ENCODE measurements at regions not wholly inside any gene's neighbourhood (a gene's known extent, or its start where the extent isn't known, plus 50 kb on each side); places are given as distances from the start of the nearest gene placed in this dataset.

DNA sequence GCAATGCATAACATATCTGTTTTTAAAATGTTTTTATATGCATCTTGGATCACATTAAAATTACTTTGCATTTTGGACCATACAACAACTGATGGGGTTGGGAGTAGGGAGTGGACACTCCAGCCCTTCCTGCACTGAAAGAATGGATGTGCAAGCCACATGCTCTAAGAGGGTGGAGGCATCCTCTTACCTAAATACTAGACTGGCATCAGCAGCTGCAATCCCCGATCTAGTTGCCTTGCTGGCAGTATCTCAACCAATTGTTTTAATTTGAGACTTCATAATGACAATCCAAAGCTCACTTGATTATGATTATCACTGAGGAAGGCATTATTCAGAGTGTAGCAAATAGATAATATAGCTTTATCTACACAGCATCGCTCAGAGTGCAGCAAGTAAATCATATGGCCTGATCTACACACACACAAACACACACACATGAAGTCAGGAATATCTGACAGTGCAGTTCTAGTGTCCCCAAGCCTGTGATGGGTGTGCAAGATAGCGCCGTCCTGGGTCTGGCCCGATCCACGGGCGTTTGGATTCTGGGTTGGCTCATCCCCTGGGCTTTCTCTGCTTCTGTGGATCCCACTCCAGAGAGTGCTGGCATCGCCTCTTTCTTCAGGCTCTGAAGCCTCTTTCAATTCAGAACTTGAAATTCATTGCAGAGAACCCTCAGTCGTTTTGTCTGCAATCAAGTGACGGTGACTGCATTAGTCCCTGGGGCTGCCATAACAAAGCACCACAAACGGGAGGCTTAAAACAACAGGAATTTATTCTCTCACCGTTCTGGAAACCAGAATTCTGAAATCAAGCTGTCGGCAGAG lies 181.3 kb downstream of the ETS2 start:
- H3F3A ChIP-seq (ENCODE audit: insufficient read depth): peaks cover 22% of the 10 kb centered on the region
- no peaks in the 10 kb centered on the region for H3K79me2 ChIP-seq (ENCODE audit: insufficient read depth)
- peaks cover 23% of the 10 kb centered on the region for H3K4me1 ChIP-seq (ENCODE audit: insufficient read depth)
- in situ Hi-C loops (cut with MboI): no loop called here
- no peak overlapping the region for H3K4me2 ChIP-seq (ENCODE audit: unreplicated experiment)
- H3K9ac ChIP-seq: no peak overlapping the region
- no peaks in the 10 kb centered on the region for H3K36me3 ChIP-seq (ENCODE audit: low read depth)
- DNase-seq: no peak
- no peaks in the 10 kb centered on the region for H3K27me3 ChIP-seq (replicated peaks; ENCODE audit: insufficient read depth)
- H3K9me2 ChIP-seq (ENCODE audit: insufficient read depth): no peaks in the 10 kb centered on the region
- H4K20me1 ChIP-seq (ENCODE audit: insufficient read depth): no peaks in the 10 kb centered on the region
- TF ChIP-seq EZH2phosphoT487 (IDR thresholded peaks at IDR 0.05; ENCODE audit: insufficient read depth, low read depth): no peak
- TF ChIP-seq EZH2 (IDR thresholded peaks at IDR 0.05; ENCODE audit: insufficient read depth, poor library complexity, severe bottlenecking): no peak
- 69 to 70% methylated on average over 13 of the region's 13 CpGs for WGBS, 2 experiments (ENCODE audit: low coverage in 1 of 2, low lambda C conversion rate in 2 of 2, missing lambda C conversion rate in 2 of 2)
- no peaks in the 10 kb centered on the region for H3K9me3 ChIP-seq (ENCODE audit: low read depth)
- no peak overlapping the region for H2AFZ ChIP-seq
- H3K4me3 ChIP-seq: no peak overlapping the region
- H3K27ac ChIP-seq: no peak overlapping the region

DNA sequence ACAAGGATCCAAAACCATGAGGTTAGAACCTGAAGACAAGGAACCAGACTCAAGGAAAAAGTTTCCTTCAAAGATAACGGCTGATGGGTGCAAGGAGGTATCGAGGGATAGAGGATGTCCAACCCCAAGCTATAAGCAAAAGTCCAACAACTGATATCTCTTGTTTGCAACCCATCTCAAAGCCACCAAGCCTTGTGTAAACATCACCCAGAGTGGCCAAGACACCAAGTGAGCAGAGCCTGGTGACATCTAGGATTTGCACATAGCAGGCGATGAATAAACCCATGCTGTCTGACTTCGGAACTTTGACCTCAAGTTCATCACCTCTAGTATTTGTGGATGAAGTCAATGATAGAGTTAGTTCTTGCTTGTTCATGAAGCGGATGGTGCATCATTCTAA lies 180.7 kb downstream of the ETS2 start:
- in situ Hi-C loops (cut with MboI): no loop called here

DNA sequence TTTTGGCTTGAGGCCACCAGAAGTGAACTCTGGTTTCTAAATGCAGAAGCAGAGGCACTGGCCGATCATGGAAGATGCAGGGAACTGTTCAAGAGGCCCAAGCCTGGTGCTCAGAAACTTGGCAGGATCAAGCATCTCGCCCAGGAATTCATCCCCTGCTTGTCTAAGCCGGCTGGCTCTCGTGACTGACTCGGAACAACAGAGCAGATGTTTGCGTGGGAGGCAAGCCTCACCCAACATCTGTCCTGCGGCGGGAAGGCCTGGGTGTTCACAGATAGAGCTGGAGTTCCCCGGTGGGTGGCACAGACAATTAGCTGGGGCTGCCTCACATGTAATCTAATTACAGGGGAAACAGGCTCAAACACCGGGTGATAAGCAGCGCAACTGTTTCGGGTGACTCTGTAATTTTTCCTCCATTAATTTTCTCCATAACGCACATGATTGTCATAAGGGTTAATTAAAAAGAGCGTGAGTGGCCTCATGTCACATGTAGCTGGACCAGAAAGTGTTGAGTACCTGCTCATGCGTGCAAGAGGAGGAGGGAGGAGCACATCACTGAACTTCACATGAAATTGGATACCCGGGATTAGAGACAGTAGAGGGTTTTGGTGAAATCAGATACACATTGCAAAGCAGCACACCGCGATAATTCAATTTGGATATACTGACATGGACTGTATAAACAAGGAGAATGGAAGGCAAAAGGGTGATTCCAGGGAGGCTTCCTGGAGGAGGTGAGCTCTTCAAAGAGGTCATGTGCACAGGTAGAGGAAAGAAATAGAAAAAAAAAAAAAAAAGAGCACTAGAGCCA lies 180.0 kb downstream of the ETS2 start:
- Histone ChIP-seq H3F3A (ENCODE audit: insufficient read depth) (peaks cover 22% of the 10 kb centered on the region), H3K4me2 (ENCODE audit: unreplicated experiment) (peak overlapping the region; percentile 61), H3K36me3 (ENCODE audit: low read depth) (no peaks in the 10 kb centered on the region), H3K27me3 (replicated peaks; ENCODE audit: insufficient read depth) (no peaks in the 10 kb centered on the region), H3K79me2 (ENCODE audit: insufficient read depth) (no peaks in the 10 kb centered on the region), H3K9me3 (ENCODE audit: low read depth) (no peaks in the 10 kb centered on the region), H2AFZ (no peak overlapping the region), H4K20me1 (ENCODE audit: insufficient read depth) (no peaks in the 10 kb centered on the region), H3K9ac (peak overlapping the region; percentile 37), H3K4me3 (peak overlapping the region; percentile 24; the same call in 1 of the 2 replicates), H3K4me1 (ENCODE audit: insufficient read depth) (peaks cover 23% of the 10 kb centered on the region), H3K9me2 (ENCODE audit: insufficient read depth) (no peaks in the 10 kb centered on the region), H3K27ac (peak overlapping the region; percentile 62)
- TF ChIP-seq EZH2phosphoT487 (IDR thresholded peaks at IDR 0.05; ENCODE audit: insufficient read depth, low read depth) (no peak), EZH2 (IDR thresholded peaks at IDR 0.05; ENCODE audit: insufficient read depth, poor library complexity, severe bottlenecking) (no peak)
- in situ Hi-C loops (cut with MboI): no loop called here
- 4 to 7% methylated on average over 18 of the region's 18 CpGs for WGBS, 2 experiments (ENCODE audit: low coverage in 1 of 2, low lambda C conversion rate in 2 of 2, missing lambda C conversion rate in 2 of 2)
- peak; percentile 99 for DNase-seq

More for the DNA sequence above, 180.7 kb downstream of the ETS2 start:
- Histone ChIP-seq H4K20me1 (ENCODE audit: insufficient read depth) (no peaks in the 10 kb centered on the region), H3K79me2 (ENCODE audit: insufficient read depth) (no peaks in the 10 kb centered on the region), H3K27me3 (replicated peaks; ENCODE audit: insufficient read depth) (no peaks in the 10 kb centered on the region), H2AFZ (no peak overlapping the region), H3F3A (ENCODE audit: insufficient read depth) (peaks cover 22% of the 10 kb centered on the region), H3K9me3 (ENCODE audit: low read depth) (no peaks in the 10 kb centered on the region), H3K4me3 (no peak overlapping the region), H3K9ac (no peak overlapping the region), H3K9me2 (ENCODE audit: insufficient read depth) (no peaks in the 10 kb centered on the region), H3K36me3 (ENCODE audit: low read depth) (no peaks in the 10 kb centered on the region), H3K4me2 (ENCODE audit: unreplicated experiment) (peak overlapping the region; percentile 61), H3K27ac (no peak overlapping the region), H3K4me1 (ENCODE audit: insufficient read depth) (peaks cover 23% of the 10 kb centered on the region)
- DNase-seq: no peak
- 99 to 100% methylated on average over 5 of the region's 5 CpGs for WGBS, 2 experiments (ENCODE audit: low coverage in 1 of 2, low lambda C conversion rate in 2 of 2, missing lambda C conversion rate in 2 of 2)
- TF ChIP-seq EZH2 (IDR thresholded peaks at IDR 0.05; ENCODE audit: insufficient read depth, poor library complexity, severe bottlenecking): no peak
- TF ChIP-seq EZH2phosphoT487 (IDR thresholded peaks at IDR 0.05; ENCODE audit: insufficient read depth, low read depth): no peak

DNA sequence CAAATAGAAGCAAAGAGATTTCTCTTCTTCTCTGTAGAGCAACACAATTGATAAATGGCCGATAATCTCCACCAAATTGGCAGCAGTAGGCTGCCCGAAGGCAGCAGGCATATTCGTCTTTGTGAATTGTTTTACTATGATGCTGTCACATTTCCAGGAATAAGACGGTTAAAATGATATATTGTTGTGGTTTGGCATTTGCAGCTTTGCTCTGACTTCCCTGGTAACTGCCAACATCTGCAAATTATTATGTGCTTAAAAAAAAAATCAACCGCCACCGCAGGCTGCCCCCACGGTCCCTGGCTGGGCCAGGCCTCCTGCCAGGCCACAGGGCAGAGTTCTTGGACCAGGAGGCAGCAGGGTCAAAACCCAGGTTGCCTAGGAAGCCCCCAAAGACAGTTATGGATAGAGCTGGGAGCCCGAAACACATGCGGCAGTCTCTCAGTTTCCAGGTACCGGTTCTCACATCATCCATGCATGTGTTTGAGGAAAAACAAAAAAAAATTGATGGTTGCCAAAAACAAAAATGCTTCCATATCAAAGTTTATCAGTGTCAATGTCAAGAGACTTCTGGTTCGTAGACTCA lies 179.3 kb downstream of the ETS2 start:
- Histone ChIP-seq H4K20me1 (ENCODE audit: insufficient read depth) (no peaks in the 10 kb centered on the region), H3K27me3 (replicated peaks; ENCODE audit: insufficient read depth) (no peaks in the 10 kb centered on the region), H3K9me3 (ENCODE audit: low read depth) (no peaks in the 10 kb centered on the region), H3K9me2 (ENCODE audit: insufficient read depth) (no peaks in the 10 kb centered on the region), H3K4me3 (peak overlapping the region; percentile 31; the same call in 1 of the 2 replicates), H3K79me2 (ENCODE audit: insufficient read depth) (no peaks in the 10 kb centered on the region), H3K27ac (peak overlapping the region; percentile 62), H3K36me3 (ENCODE audit: low read depth) (no peaks in the 10 kb centered on the region), H3K4me2 (ENCODE audit: unreplicated experiment) (peak overlapping the region; percentile 74), H2AFZ (no peak overlapping the region), H3K9ac (peak overlapping the region; percentile 37), H3K4me1 (ENCODE audit: insufficient read depth) (peaks cover 19% of the 10 kb centered on the region), H3F3A (ENCODE audit: insufficient read depth) (peaks cover 22% of the 10 kb centered on the region)
- TF ChIP-seq EZH2 (IDR thresholded peaks at IDR 0.05; ENCODE audit: insufficient read depth, poor library complexity, severe bottlenecking) (no peak), EZH2phosphoT487 (IDR thresholded peaks at IDR 0.05; ENCODE audit: insufficient read depth, low read depth) (peak; percentile 89)
- 1 to 2% methylated on average over 11 of the region's 11 CpGs for WGBS, 2 experiments (ENCODE audit: low coverage in 1 of 2, low lambda C conversion rate in 2 of 2, missing lambda C conversion rate in 2 of 2)
- in situ Hi-C loops (cut with MboI): no loop called here
- DNase-seq: peak; percentile 89

All from GM23248 (cell line).